Activated naive CD4-positive, alpha-beta T cell treated with anti-CD3 and anti-CD28 coated beads for 36 hours (primary cell): ENCODE measurements at regions not wholly inside any gene's neighbourhood (a gene's known extent, or its start where the extent isn't known, plus 50 kb on each side); places are given as distances from the start of the nearest gene placed in this dataset.
"Not testable (repeated sequence)": the region's sequence is repeated elsewhere in the genome, so short reads cannot be mapped to it uniquely, and the experiment has no call there.

Experiments used
- CTCF ChIA-PET: fragments of 350-600 bp; sonication (Branson Sonifier 250); formaldehyde crosslinking; loops from one replicate; lab custom pipeline; 2021; ENCODE audit warnings: antibody characterized with exemption; lab: Charles Lee
- DNase-seq: peaks from one replicate; pipeline ENCODE4 v3.0.0-alpha.2; 2020
- H3K27ac Mint-ChIP-seq: one replicate; pipeline ENCODE4 v1.8.0; 2021; ENCODE audit warnings: mild to moderate bottlenecking, mixed read lengths
- H3K27me3 Mint-ChIP-seq: one replicate; pipeline ENCODE4 v1.8.0; 2021; ENCODE audit warnings: low read depth, mixed read lengths
- H3K36me3 Mint-ChIP-seq: one replicate; pipeline ENCODE4 v1.8.0; 2021; ENCODE audit warnings: low read depth, mixed read lengths
- H3K4me1 Mint-ChIP-seq: one replicate; pipeline ENCODE4 v1.8.0; 2021; ENCODE audit warnings: low read depth, mixed read lengths
- H3K4me3 Mint-ChIP-seq: one replicate; pipeline ENCODE4 v1.8.0; 2021; ENCODE audit warnings: mild to moderate bottlenecking, moderate library complexity, mixed read lengths
- H3K9me3 Mint-ChIP-seq: one replicate; pipeline ENCODE4 v1.8.0; 2021; ENCODE audit warnings: mixed read lengths
- intact Hi-C: fragments of 100-400 bp; cut with micrococcal nuclease; formaldehyde crosslinking; loops from one replicate; pipeline ENCODE4 v1.15.1; 2023

- Mint-ChIP-seq H3K4me1 (no peaks in the 10 kb centered on the region), H3K27me3 (peaks cover 6% of the 10 kb centered on the region), H3K4me3 (no peak overlapping the region), H3K27ac (no peak overlapping the region), H3K36me3 (no peaks in the 10 kb centered on the region), H3K9me3 (no peaks in the 10 kb centered on the region)
- DNase-seq = no peak
- intact Hi-C loops = no loop called here
- CTCF ChIA-PET = no interaction called here
Measured at GRCh38 chr5:124514956-124515355, 231.5 kb downstream of the ZNF608 start.

- H3K4me1 Mint-ChIP-seq = no peaks in the 10 kb centered on the region
- no peak overlapping the region for H3K27ac Mint-ChIP-seq
- DNase-seq = no peak
- intact Hi-C loops = no loop called here
- no peak overlapping the region for H3K4me3 Mint-ChIP-seq
- H3K9me3 Mint-ChIP-seq = no peaks in the 10 kb centered on the region
- no peaks in the 10 kb centered on the region for H3K36me3 Mint-ChIP-seq
- H3K27me3 Mint-ChIP-seq = peaks cover 3% of the 10 kb centered on the region
- CTCF ChIA-PET = no interaction called here
Measured at GRCh38 chr5:124512952-124513632, 233.3 kb downstream of the ZNF608 start.

- peaks cover 5% of the 10 kb centered on the region for H3K27me3 Mint-ChIP-seq
- intact Hi-C loops = no loop called here
- CTCF ChIA-PET = no interaction called here
Measured at GRCh38 chr5:124512236-124512635, 234.2 kb downstream of the ZNF608 start.

GRCh38 chr5:124511791-124512190 is 234.6 kb downstream of the ZNF608 start:
- H3K9me3 Mint-ChIP-seq = no peaks in the 10 kb centered on the region
- intact Hi-C loops = no loop called here
- H3K4me3 Mint-ChIP-seq = no peak overlapping the region
- H3K4me1 Mint-ChIP-seq = no peaks in the 10 kb centered on the region
- H3K27me3 Mint-ChIP-seq = peaks cover 5% of the 10 kb centered on the region
- no peaks in the 10 kb centered on the region for H3K36me3 Mint-ChIP-seq
- CTCF ChIA-PET = no interaction called here
- no peak overlapping the region for H3K27ac Mint-ChIP-seq
- DNase-seq = no peak

More at GRCh38 chr5:124512236-124512635, 234.2 kb downstream of the ZNF608 start:
- no peaks in the 10 kb centered on the region for H3K9me3 Mint-ChIP-seq
- DNase-seq = no peak
- H3K36me3 Mint-ChIP-seq = no peaks in the 10 kb centered on the region
- no peak overlapping the region for H3K4me3 Mint-ChIP-seq
- H3K4me1 Mint-ChIP-seq = no peaks in the 10 kb centered on the region
- H3K27ac Mint-ChIP-seq = no peak overlapping the region

- no peak overlapping the region for H3K4me3 Mint-ChIP-seq
- no peaks in the 10 kb centered on the region for H3K36me3 Mint-ChIP-seq
- no peak overlapping the region for H3K27ac Mint-ChIP-seq
- no peaks in the 10 kb centered on the region for H3K4me1 Mint-ChIP-seq
- CTCF ChIA-PET = no interaction called here
- intact Hi-C loops = no loop called here
- H3K27me3 Mint-ChIP-seq = peaks cover 5% of the 10 kb centered on the region
- no peaks in the 10 kb centered on the region for H3K9me3 Mint-ChIP-seq
- no peak for DNase-seq
Measured at GRCh38 chr5:124507688-124508087, 238.8 kb downstream of the ZNF608 start.

- Mint-ChIP-seq H3K4me1 (no peaks in the 10 kb centered on the region), H3K27ac (no peak overlapping the region), H3K27me3 (peaks cover 3% of the 10 kb centered on the region), H3K36me3 (no peaks in the 10 kb centered on the region), H3K9me3 (no peaks in the 10 kb centered on the region), H3K4me3 (no peak overlapping the region)
- CTCF ChIA-PET = no interaction called here
- intact Hi-C loops = no loop called here
- no peak for DNase-seq
Measured at GRCh38 chr5:124504081-124504916, 242.1 kb downstream of the ZNF608 start.

GRCh38 chr5:124502551-124502950 is 243.9 kb downstream of the ZNF608 start:
- no peak overlapping the region for H3K4me3 Mint-ChIP-seq
- peaks cover 3% of the 10 kb centered on the region for H3K27me3 Mint-ChIP-seq
- intact Hi-C loops = no loop called here
- no peaks in the 10 kb centered on the region for H3K4me1 Mint-ChIP-seq
- no peaks in the 10 kb centered on the region for H3K9me3 Mint-ChIP-seq
- no peaks in the 10 kb centered on the region for H3K36me3 Mint-ChIP-seq
- DNase-seq = no peak
- H3K27ac Mint-ChIP-seq = no peak overlapping the region
- CTCF ChIA-PET = no interaction called here

GRCh38 chr5:124499818-124500217 is 246.6 kb downstream of the ZNF608 start:
- H3K9me3 Mint-ChIP-seq, CTCF ChIA-PET, H3K36me3 Mint-ChIP-seq, intact Hi-C loops, H3K27ac Mint-ChIP-seq, H3K4me3 Mint-ChIP-seq, DNase-seq, H3K27me3 Mint-ChIP-seq, H3K4me1 Mint-ChIP-seq: not testable (repeated sequence)

GRCh38 chr5:124496968-124497367 is 249.5 kb downstream of the ZNF608 start:
- intact Hi-C loops = not testable (repeated sequence)

GRCh38 chr5:124494540-124495116 is 251.8 kb downstream of the ZNF608 start:
- H3K4me1 Mint-ChIP-seq = no peaks in the 10 kb centered on the region
- CTCF ChIA-PET = no interaction called here
- intact Hi-C loops = no loop called here
- no peak for DNase-seq
- no peaks in the 10 kb centered on the region for H3K36me3 Mint-ChIP-seq
- no peak overlapping the region for H3K27ac Mint-ChIP-seq
- H3K27me3 Mint-ChIP-seq = no peaks in the 10 kb centered on the region
- H3K4me3 Mint-ChIP-seq = no peak overlapping the region
- peaks cover 17% of the 10 kb centered on the region for H3K9me3 Mint-ChIP-seq

More at GRCh38 chr5:124496968-124497367, 249.5 kb downstream of the ZNF608 start:
- H3K9me3 Mint-ChIP-seq, H3K4me1 Mint-ChIP-seq, CTCF ChIA-PET, H3K36me3 Mint-ChIP-seq, H3K4me3 Mint-ChIP-seq, DNase-seq, H3K27me3 Mint-ChIP-seq, H3K27ac Mint-ChIP-seq: not testable (repeated sequence)

GRCh38 chr5:124492444-124493224 is 253.8 kb downstream of the ZNF608 start:
- intact Hi-C loops = no loop called here
- DNase-seq = no peak
- peaks cover 20% of the 10 kb centered on the region for H3K9me3 Mint-ChIP-seq
- no peaks in the 10 kb centered on the region for H3K36me3 Mint-ChIP-seq
- H3K4me3 Mint-ChIP-seq = no peak overlapping the region
- CTCF ChIA-PET = no interaction called here
- no peak overlapping the region for H3K27ac Mint-ChIP-seq
- H3K27me3 Mint-ChIP-seq = no peaks in the 10 kb centered on the region
- no peaks in the 10 kb centered on the region for H3K4me1 Mint-ChIP-seq

GRCh38 chr5:124490315-124490714 is 256.1 kb downstream of the ZNF608 start:
- peaks cover 21% of the 10 kb centered on the region for H3K9me3 Mint-ChIP-seq
- not testable (repeated sequence) for H3K27ac Mint-ChIP-seq

More at GRCh38 chr5:124490315-124490714, 256.1 kb downstream of the ZNF608 start:
- H3K27me3 Mint-ChIP-seq, CTCF ChIA-PET, H3K4me3 Mint-ChIP-seq, intact Hi-C loops, DNase-seq, H3K36me3 Mint-ChIP-seq, H3K4me1 Mint-ChIP-seq: not testable (repeated sequence)
